Myocyte (in vitro differentiated cells): ENCODE measurements at regions not wholly inside any gene's neighbourhood (a gene's known extent, or its start where the extent isn't known, plus 50 kb on each side); places are given as distances from the start of the nearest gene placed in this dataset.
"Not testable (repeated sequence)": the region's sequence is repeated elsewhere in the genome, so short reads cannot be mapped to it uniquely, and the experiment has no call there.

Experiments used
- DNase-seq: peaks from one replicate; pipeline ENCODE4 v3.0.0-alpha.2; 2012; ENCODE audit warnings: low read depth

DNA sequence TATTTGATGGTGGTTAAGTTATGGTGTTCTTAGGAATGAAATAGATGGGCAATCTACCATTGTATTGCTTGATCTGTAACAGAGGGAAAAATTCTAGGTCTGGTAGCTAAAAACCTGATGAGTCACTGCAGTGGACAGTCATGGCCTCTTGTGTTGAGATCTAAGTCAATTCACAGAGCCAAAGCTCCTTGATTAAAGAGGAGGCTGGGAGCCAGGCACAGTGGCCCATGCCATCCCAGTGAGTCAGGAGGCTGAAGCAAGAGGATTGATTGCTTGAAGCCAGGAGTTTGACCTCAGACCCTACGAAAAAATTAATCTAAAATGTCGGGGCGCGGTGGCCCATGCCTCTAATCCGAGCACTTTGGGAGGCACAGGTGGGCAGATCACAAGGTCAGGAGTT lies 67.1 kb upstream of the KPNA3 start:
- peak; percentile 49 for DNase-seq

DNA sequence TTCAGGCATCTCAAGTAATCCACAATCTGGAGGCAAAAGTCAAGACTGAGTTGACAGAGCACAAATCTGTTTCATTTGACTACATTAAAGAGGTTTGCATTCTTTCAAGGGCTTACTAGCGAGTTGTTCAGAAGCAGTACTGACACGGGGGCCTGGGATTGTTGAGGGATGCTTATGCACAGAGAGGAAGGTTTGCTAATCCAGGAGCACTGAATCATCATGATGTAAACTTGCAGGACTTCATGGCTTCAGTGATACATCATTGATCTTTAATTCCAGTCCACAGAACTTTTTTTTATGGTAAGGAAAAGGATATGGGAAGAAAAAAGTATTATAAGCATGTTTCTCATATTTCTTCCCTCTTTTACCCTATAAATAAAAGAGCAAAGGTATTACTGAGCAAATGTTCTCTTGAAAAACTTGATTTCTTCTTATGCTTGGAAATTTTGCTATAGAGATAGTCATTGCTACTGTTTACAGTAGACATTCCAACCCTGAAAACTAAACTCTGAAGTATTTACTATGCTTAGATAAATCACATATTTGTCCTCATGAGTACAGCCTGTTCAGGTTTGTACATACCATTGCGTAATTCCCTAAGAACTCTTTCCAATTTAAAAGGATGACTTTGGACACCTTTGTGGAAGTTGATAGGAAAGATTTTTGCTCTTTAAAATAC lies 65.8 kb upstream of the KPNA3 start:
- peak; percentile 7 for DNase-seq

DNA sequence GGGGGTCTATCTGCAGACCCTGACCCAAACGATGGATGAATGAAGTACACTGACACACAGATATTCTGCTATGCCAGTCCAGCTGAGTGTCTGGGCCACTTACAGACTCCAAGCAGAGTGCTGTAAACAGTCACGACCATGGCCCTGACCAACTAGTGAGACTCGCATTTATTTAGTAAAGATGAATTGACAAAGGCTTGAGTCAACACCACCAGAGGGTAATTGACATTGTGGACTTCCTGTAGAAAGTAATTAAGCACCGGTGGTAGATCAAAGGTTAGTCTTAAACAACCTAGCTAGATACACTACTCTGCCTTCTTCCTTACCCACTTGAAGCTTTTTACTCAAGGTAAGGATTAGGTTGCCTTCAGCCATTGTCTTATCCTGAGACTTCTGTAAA lies 63.4 kb upstream of the KPNA3 start:
- DNase-seq: no peak

DNA sequence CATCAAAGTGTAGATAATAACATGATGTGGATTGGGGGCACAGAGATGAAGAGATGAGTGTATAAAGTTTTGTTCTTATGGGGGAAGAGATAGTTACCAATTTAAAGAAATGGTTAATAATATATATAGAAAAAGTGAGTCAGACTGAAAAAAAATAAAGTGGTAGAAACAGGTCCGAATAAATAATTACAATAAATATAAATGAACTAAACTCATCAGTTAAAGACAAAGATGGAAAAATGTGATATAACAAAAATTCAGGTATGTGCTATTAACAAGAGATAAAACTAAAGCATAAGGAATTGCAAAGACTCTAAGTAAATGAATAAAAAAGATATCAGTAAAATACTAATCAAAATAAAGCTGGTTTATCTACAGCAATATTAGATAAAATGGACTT lies 61.1 kb upstream of the KPNA3 start:
- no peak for DNase-seq

DNA sequence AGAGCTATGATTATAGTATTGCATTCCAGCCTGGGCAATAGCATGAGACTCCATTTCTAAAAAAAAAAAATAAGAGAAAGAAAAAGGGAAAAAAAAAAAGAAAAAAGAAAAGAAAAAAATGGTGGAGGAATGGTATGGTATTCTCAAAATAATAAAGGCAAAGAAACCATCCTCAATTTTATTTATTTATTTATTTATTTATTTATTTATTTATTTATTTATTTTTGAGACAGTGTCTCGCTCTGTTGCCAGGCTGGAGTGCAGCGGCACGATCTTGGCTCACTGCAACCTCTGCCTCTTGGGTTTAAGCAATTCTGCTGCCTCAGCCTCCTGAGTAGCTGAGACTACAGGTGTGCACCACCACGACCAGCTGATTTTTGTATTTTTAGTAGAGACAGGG lies 60.0 kb upstream of the KPNA3 start:
- DNase-seq: not testable (repeated sequence)

DNA sequence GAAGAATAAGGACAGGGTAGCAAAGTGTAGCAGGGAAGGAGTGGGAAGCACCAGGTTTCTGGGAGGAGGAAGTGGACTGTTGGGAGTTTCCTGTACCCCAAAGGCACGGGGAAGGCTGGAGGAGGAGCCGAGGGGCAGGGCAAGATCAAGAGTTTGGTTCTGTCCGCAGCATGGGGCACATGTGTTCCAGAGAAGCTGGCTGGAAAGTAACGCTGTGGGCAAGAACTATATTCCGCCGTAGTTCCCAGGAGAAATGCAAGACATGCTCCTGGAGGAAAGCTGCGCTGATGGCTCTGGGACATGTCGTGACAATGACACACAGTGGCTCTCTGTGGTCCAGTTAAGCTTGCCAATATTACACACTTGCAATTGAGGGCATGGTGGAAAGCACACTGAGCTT lies 51.7 kb upstream of the KPNA3 start:
- DNase-seq: no peak
